ENCODE measurements at regions not wholly inside any gene's neighbourhood (a gene's known extent, or its start where the extent isn't known, plus 50 kb on each side); places are given as distances from the start of the nearest gene placed in this dataset.

DNA sequence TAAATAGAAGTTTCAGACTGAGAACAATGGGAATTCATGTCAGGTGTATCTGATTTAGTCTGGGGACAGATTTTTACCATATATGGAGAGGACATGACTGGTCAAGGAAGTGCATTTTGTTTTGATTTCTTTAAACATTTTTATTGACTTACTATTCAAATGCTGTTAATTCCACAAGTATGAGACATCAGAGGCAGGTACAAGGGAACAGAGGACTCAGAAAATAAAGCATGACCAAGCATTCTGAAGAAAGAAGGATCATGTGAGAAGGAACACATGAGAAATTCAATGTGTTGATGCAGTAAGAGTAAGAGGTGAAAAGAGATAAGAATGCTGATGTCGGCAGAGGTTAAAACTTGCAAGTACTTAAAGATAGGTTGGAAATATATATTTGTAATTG, 1452.6 kb downstream of the PCDH7 start:
- Histone ChIP-seq H3K4me1 (replicated peaks in 1 of 4; ENCODE audit: control insufficient read depth in 3 of 4, insufficient read depth in 4 of 4, low read length in 3 of 4) (no peaks in the 10 kb centered on the region), H4K20me1 (replicated peaks in 1 of 2; ENCODE audit: control insufficient read depth in 1 of 2, insufficient read depth in 2 of 2, low read length in 2 of 2) (no peaks in the 10 kb centered on the region), H3K23ac (ENCODE audit: insufficient read length) (no peak overlapping the region), H4K5ac (ENCODE audit: insufficient read length, low read depth, low read length) (no peak overlapping the region), H3K79me1 (ENCODE audit: low read depth, low read length) (no peaks in the 10 kb centered on the region), H2BK5ac (ENCODE audit: low read depth, low read length) (no peak overlapping the region), H2BK12ac (ENCODE audit: low read depth, low read length) (no peak overlapping the region), H3K4me2 (ENCODE audit: insufficient read depth in 1 of 2, low read depth in 2 of 2, low read length in 2 of 2) (no peak overlapping the region), H2BK20ac (ENCODE audit: low read length) (no peak overlapping the region), H2BK15ac (ENCODE audit: low read length) (no peak overlapping the region), H3K27ac (ENCODE audit: low read depth, low read length) (no peak overlapping the region), H4K8ac (ENCODE audit: extremely low read depth, insufficient read depth, low read length) (no peak overlapping the region), H4K91ac (replicated peaks; ENCODE audit: insufficient read length, low read length) (no peak overlapping the region), H2AK5ac (ENCODE audit: low read depth, low read length) (no peak overlapping the region), H3K4ac (replicated peaks; ENCODE audit: insufficient read length, low read depth, low read length) (no peak overlapping the region), H3K27me3 (replicated peaks in 1 of 4; ENCODE audit: control insufficient read depth in 3 of 4, extremely low read depth in 1 of 4, insufficient read depth in 3 of 4, low read length in 3 of 4) (no peaks in the 10 kb centered on the region), H3K4me3 (ENCODE audit: extremely low read depth in 1 of 4, insufficient read depth in 2 of 4, low read depth in 3 of 4, low read length in 4 of 4) (no peak overlapping the region), H2AFZ (ENCODE audit: low read length) (no peak overlapping the region), H3K79me2 (ENCODE audit: control insufficient read depth in 1 of 2, insufficient read depth in 2 of 2, low read length in 2 of 2) (no peaks in the 10 kb centered on the region), H3K14ac (ENCODE audit: insufficient read length) (no peak overlapping the region), H3K9me3 (ENCODE audit: insufficient read depth in 2 of 2, low read depth in 1 of 2, low read length in 1 of 2) (0 out of 4 replicates have a peak, but pooled peaks cover 2 to 3% of the 10 kb centered on the region in 2 experiments), H3K23me2 (ENCODE audit: low read depth, low read length) (no peaks in the 10 kb centered on the region), H3K56ac (replicated peaks; ENCODE audit: insufficient read length, low read depth, low read length) (no peak overlapping the region), H3K9ac (replicated peaks in 1 of 4; ENCODE audit: extremely low read depth in 1 of 4, low read depth in 3 of 4, low read length in 3 of 4) (no peak overlapping the region), H3K36me3 (ENCODE audit: control insufficient read depth in 2 of 4, insufficient read depth in 4 of 4, low read length in 3 of 4) (no peaks in the 10 kb centered on the region), H3K18ac (ENCODE audit: extremely low read depth, low read length) (no peak overlapping the region), H2BK120ac (replicated peaks; ENCODE audit: low read depth, low read length) (no peak overlapping the region)
- CTCF ChIA-PET (ENCODE audit: partially characterized antibody), result no interaction called here
- no peak for DNase-seq (ENCODE audit: low read depth in 1 of 2, low spot score in 2 of 2)
- no peak for FAIRE-seq
- POLR2A ChIA-PET (ENCODE audit: partially characterized antibody), result no interaction called here
- WGBS, 2 experiments (ENCODE audit: extremely low coverage in 1 of 2, insufficient coverage in 1 of 2, insufficient read length in 1 of 2, insufficient replicate concordance in 2 of 2, low coverage in 1 of 2, low lambda C conversion rate in 2 of 2, missing lambda C conversion rate in 1 of 2), result 88% methylated on average over 1 of the region's 1 CpG; no CpG with 5 or more reads in 1 of the 2 experiments
- TF ChIP-seq YY1 (IDR thresholded peaks at IDR 0.05; ENCODE audit: low read depth, low read length) (no peak), CREB1 (IDR thresholded peaks at IDR 0.05) (no peak), SRF (IDR thresholded peaks at IDR 0.05; ENCODE audit: low read depth, low read length) (no peak), CBX8 (IDR thresholded peaks at IDR 0.05; ENCODE audit: borderline replicate concordance, low read depth, low read length) (no peak), FOSL1 (IDR thresholded peaks at IDR 0.05; ENCODE audit: insufficient read depth, low read depth, low read length) (no peak), PHF8 (conservative IDR thresholded peaks at IDR 0.05; ENCODE audit: low read depth, low read length) (no peak), CHD2 (IDR thresholded peaks at IDR 0.05; ENCODE audit: low read length) (no peak), TBP (IDR thresholded peaks at IDR 0.05; ENCODE audit: low read depth, low read length) (no peak), SIRT6 (IDR thresholded peaks at IDR 0.05; ENCODE audit: low read length) (no peak), RAD21 (IDR thresholded peaks at IDR 0.05 in 1 of 2, conservative IDR thresholded peaks at IDR 0.05 in 1 of 2; ENCODE audit: low read depth in 2 of 2, low read length in 2 of 2) (no peak), SP4 (IDR thresholded peaks at IDR 0.05; ENCODE audit: low read length) (no peak)
- TF ChIP-seq, protein P1, sequence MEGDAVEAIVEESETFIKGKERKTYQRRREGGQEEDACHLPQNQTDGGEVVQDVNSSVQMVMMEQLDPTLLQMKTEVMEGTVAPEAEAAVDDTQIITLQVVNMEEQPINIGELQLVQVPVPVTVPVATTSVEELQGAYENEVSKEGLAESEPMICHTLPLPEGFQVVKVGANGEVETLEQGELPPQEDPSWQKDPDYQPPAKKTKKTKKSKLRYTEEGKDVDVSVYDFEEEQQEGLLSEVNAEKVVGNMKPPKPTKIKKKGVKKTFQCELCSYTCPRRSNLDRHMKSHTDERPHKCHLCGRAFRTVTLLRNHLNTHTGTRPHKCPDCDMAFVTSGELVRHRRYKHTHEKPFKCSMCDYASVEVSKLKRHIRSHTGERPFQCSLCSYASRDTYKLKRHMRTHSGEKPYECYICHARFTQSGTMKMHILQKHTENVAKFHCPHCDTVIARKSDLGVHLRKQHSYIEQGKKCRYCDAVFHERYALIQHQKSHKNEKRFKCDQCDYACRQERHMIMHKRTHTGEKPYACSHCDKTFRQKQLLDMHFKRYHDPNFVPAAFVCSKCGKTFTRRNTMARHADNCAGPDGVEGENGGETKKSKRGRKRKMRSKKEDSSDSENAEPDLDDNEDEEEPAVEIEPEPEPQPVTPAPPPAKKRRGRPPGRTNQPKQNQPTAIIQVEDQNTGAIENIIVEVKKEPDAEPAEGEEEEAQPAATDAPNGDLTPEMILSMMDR (IDR thresholded peaks at IDR 0.05; ENCODE audit: control extremely low read depth in 1 of 3, insufficient read depth in 1 of 3, low read depth in 1 of 3, low read length in 3 of 3), result no peak
